ENCODE measurements at regions not wholly inside any gene's neighbourhood (a gene's known extent, or its start where the extent isn't known, plus 50 kb on each side); places are given as distances from the start of the nearest gene placed in this dataset.

DNA sequence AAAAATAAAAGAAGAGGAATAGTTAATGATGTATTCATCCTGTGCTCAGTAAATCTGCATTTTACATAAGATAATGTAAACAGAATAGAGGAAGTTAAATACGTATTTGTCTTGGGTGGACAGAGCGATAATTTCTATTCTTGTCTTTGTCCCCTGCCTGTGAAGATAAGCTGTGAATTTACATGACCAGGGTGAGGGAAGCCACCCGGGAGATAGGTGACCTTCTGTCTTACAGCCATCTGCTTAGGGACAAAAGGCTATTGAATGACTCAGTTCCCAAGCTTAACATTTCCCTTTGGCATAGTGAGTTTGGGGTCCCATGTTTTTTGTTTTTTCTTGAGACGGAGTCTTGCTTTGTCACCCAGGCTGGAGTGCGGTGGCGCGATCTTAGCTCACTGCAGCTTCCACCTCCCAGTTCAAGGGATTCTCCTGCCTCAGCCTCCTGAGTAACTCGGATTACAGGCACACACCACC is 88.7 kb upstream of the KCTD7 start:
- no peaks in the 10 kb centered on the region for H3K4me1 ChIP-seq (ENCODE audit: insufficient read depth)
- H3K4me1 Mint-ChIP-seq: peaks cover 14% of the 10 kb centered on the region
- no peaks in the 10 kb centered on the region for H3K9me2 ChIP-seq (ENCODE audit: insufficient read depth)
- TF ChIP-seq, protein P1, sequence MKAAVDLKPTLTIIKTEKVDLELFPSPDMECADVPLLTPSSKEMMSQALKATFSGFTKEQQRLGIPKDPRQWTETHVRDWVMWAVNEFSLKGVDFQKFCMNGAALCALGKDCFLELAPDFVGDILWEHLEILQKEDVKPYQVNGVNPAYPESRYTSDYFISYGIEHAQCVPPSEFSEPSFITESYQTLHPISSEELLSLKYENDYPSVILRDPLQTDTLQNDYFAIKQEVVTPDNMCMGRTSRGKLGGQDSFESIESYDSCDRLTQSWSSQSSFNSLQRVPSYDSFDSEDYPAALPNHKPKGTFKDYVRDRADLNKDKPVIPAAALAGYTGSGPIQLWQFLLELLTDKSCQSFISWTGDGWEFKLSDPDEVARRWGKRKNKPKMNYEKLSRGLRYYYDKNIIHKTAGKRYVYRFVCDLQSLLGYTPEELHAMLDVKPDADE (IDR thresholded peaks at IDR 0.05): no peak
- TF ChIP-seq, protein P2, sequence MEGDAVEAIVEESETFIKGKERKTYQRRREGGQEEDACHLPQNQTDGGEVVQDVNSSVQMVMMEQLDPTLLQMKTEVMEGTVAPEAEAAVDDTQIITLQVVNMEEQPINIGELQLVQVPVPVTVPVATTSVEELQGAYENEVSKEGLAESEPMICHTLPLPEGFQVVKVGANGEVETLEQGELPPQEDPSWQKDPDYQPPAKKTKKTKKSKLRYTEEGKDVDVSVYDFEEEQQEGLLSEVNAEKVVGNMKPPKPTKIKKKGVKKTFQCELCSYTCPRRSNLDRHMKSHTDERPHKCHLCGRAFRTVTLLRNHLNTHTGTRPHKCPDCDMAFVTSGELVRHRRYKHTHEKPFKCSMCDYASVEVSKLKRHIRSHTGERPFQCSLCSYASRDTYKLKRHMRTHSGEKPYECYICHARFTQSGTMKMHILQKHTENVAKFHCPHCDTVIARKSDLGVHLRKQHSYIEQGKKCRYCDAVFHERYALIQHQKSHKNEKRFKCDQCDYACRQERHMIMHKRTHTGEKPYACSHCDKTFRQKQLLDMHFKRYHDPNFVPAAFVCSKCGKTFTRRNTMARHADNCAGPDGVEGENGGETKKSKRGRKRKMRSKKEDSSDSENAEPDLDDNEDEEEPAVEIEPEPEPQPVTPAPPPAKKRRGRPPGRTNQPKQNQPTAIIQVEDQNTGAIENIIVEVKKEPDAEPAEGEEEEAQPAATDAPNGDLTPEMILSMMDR (conservative IDR thresholded peaks at IDR 0.05; ENCODE audit: low read depth in 2 of 2): no peak
- no peak for TF ChIP-seq EZH2phosphoT487 (IDR thresholded peaks at IDR 0.05; ENCODE audit: unreplicated experiment)
- no peak for TF ChIP-seq JUNB (IDR thresholded peaks at IDR 0.05; ENCODE audit: unreplicated experiment)
- TF ChIP-seq CREB1 (CRISPR knock-in tag; IDR thresholded peaks at IDR 0.05; ENCODE audit: low read depth): no peak
- no peak for TF ChIP-seq NANOG (IDR thresholded peaks at IDR 0.05; ENCODE audit: borderline replicate concordance)
- H2AFZ ChIP-seq: no peak overlapping the region
- H3K9me3 Mint-ChIP-seq: no peaks in the 10 kb centered on the region
- H3K27me3 Mint-ChIP-seq (ENCODE audit: insufficient read depth, low read depth, poor library complexity): peaks cover 10% of the 10 kb centered on the region
- ATAC-seq: no peak
- peak overlapping the region; percentile 60; the same call in 1 of the 2 replicates for H3K27ac ChIP-seq (ENCODE audit: low read depth)
- H3K4me3 ChIP-seq: no peak overlapping the region
- peaks cover 3% of the 10 kb centered on the region; the same call in 1 of the 3 replicates for H3K36me3 Mint-ChIP-seq (ENCODE audit: low read depth)
- no peaks in the 10 kb centered on the region for H4K20me1 ChIP-seq (replicated peaks; ENCODE audit: insufficient read depth)
- H3K27ac Mint-ChIP-seq: peak overlapping the region; percentile 90; the same call in 1 of the 2 replicates
- H3K36me3 ChIP-seq (ENCODE audit: insufficient read depth): no peaks in the 10 kb centered on the region
- no peak overlapping the region for H3K4me3 Mint-ChIP-seq
- H3K4me2 ChIP-seq: no peak overlapping the region
- no peaks in the 10 kb centered on the region for H3K27me3 ChIP-seq (ENCODE audit: insufficient read depth)
- DNase-seq (ENCODE audit: low spot score): no peak
- H3F3A ChIP-seq (replicated peaks; ENCODE audit: low read depth): 0 out of 2 replicates have a peak, but pooled peaks cover 4% of the 10 kb centered on the region
- H3K79me2 ChIP-seq (replicated peaks; ENCODE audit: insufficient read depth): no peaks in the 10 kb centered on the region

GRCh38 chr7:66542049-66542448 is 86.6 kb upstream of the KCTD7 start:
- Mint-ChIP-seq H3K36me3 (ENCODE audit: low read depth) (peaks cover 8% of the 10 kb centered on the region), H3K4me1 (peaks cover 14% of the 10 kb centered on the region), H3K9me3 (no peaks in the 10 kb centered on the region), H3K27ac (no peak overlapping the region), H3K4me3 (no peak overlapping the region), H3K27me3 (ENCODE audit: insufficient read depth, low read depth, poor library complexity) (peaks cover 8% of the 10 kb centered on the region)
- no peak overlapping the region for H3K4me3 ChIP-seq
- H3K27me3 ChIP-seq (ENCODE audit: insufficient read depth): no peaks in the 10 kb centered on the region
- H3K9me2 ChIP-seq (ENCODE audit: insufficient read depth): no peaks in the 10 kb centered on the region
- H3K79me2 ChIP-seq (replicated peaks; ENCODE audit: insufficient read depth): no peaks in the 10 kb centered on the region
- H3F3A ChIP-seq (replicated peaks; ENCODE audit: low read depth): 0 out of 2 replicates have a peak, but pooled peaks cover 7% of the 10 kb centered on the region
- H3K4me2 ChIP-seq: no peak overlapping the region
- H3K27ac ChIP-seq (ENCODE audit: low read depth): no peak overlapping the region
- H2AFZ ChIP-seq: no peak overlapping the region
- no peak for DNase-seq (ENCODE audit: low spot score)
- no peaks in the 10 kb centered on the region for H4K20me1 ChIP-seq (replicated peaks; ENCODE audit: insufficient read depth)
- no peaks in the 10 kb centered on the region for H3K36me3 ChIP-seq (ENCODE audit: insufficient read depth)
- no peak for ATAC-seq
- no peaks in the 10 kb centered on the region for H3K4me1 ChIP-seq (ENCODE audit: insufficient read depth)
- TF ChIP-seq JUNB (IDR thresholded peaks at IDR 0.05; ENCODE audit: unreplicated experiment) (no peak), POLR2AphosphoS5 (IDR thresholded peaks at IDR 0.05; ENCODE audit: low read depth) (no peak), ZNF114 (CRISPR knock-in tag; IDR thresholded peaks at IDR 0.05) (no peak), EZH2 (IDR thresholded peaks at IDR 0.05; ENCODE audit: low read depth, unreplicated experiment) (no peak), STAT1 (IDR thresholded peaks at IDR 0.05; ENCODE audit: unreplicated experiment) (no peak), NANOG (IDR thresholded peaks at IDR 0.05; ENCODE audit: borderline replicate concordance) (no peak)
- TF ChIP-seq, protein P1 (IDR thresholded peaks at IDR 0.05): no peak
- TF ChIP-seq, protein P2 (conservative IDR thresholded peaks at IDR 0.05; ENCODE audit: low read depth in 2 of 2): no peak
